ENCODE measurements at regions not wholly inside any gene's neighbourhood (a gene's known extent, or its start where the extent isn't known, plus 50 kb on each side); places are given as distances from the start of the nearest gene placed in this dataset.

DNA sequence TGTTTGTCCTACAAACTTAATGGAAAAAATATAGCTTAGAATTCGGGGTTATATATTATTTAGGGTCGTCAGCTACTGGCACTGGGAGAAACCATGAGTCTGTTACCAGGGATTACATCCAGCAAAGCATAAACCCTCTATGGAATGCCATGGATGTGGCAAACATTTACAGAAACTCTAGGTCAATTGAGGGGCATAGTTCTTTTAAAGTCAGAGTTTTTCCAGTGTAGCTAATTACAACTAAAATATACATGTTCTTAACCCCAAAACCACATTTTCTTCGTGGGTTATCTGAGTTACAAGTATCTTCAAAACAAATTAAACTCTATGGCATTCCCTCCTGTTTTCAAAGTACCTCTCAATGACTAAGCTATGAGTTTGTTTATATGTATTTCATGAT lies 99.3 kb upstream of the THSD7A start:
- FAIRE-seq: no peak
- DNase-seq (ENCODE audit: insufficient read length, low spot score): no peak
- no peak for TF ChIP-seq CTCF (IDR thresholded peaks at IDR 0.05; ENCODE audit: insufficient read depth, missing control alignments)

DNA sequence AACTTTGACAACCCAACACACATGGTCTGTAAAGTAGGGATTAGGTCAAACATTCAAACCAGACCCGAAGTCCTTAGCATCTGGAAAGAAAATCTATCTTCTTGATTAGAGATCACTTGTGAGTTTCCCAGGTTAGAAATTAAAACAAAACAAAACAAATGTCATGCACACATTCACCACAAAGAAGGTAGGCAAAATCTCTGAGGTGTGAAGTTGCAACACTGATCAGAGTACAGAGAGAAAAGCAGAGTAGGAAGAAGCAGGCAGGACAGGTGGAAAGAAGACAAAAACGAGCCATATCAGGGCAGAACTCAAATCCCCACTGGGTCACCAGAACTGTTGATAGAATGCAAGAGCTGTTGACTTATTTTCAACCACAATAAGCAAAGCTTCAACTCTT lies 102.8 kb upstream of the THSD7A start:
- DNase-seq (ENCODE audit: insufficient read length, low spot score) (no peak), FAIRE-seq (no peak)
- TF ChIP-seq CTCF (IDR thresholded peaks at IDR 0.05; ENCODE audit: insufficient read depth, missing control alignments): no peak

GRCh38 chr7:11935905-11936304 lies 103.9 kb upstream of the THSD7A start:
- DNase-seq (ENCODE audit: insufficient read length, low spot score) (no peak), FAIRE-seq (no peak)
- TF ChIP-seq CTCF (IDR thresholded peaks at IDR 0.05; ENCODE audit: insufficient read depth, missing control alignments): no peak

DNA sequence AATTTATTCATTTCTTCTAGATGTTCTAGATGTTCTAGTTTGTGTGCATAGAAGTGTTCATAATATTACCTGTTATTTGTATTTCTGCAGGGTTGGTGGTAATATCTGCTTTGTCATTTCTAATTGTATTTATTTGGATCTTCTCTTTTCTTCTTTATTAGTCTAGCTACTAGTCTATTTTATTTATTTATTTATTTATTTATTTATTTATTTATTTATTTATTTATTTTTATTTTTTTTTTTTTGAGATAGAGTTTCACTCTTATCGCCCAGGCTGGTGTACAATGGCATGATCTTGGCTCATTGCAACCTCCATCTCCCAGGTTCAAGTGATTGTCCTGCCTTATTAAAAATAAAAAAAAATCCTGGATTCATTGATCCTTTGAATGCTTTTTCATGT lies 114.8 kb upstream of the THSD7A start:
- no peak for DNase-seq (ENCODE audit: insufficient read length, low spot score)
- no peak for FAIRE-seq
- TF ChIP-seq CTCF (IDR thresholded peaks at IDR 0.05; ENCODE audit: insufficient read depth, missing control alignments): no peak

DNA sequence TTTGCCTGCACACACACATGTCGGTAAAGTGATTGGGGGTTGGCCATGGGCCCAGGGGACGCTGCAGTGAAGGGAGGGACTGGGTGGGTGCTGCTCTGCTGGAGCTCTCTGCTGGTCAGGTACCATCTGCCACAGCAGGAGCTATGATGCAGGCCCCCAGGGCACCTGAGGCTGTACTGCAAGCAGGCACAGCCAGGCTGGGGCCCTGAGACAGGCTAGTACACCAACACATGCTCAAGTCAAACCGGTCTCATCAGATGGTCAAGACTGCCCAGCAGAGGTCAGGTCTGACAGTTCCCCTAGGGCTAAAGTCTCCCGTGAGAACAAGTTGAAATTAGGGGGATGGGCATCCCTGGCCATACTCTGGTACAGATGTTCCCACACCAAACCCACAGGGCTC lies 118.3 kb upstream of the THSD7A start:
- FAIRE-seq: no peak
- DNase-seq (ENCODE audit: insufficient read length, low spot score): no peak
- TF ChIP-seq CTCF (IDR thresholded peaks at IDR 0.05; ENCODE audit: insufficient read depth, missing control alignments): no peak

DNA sequence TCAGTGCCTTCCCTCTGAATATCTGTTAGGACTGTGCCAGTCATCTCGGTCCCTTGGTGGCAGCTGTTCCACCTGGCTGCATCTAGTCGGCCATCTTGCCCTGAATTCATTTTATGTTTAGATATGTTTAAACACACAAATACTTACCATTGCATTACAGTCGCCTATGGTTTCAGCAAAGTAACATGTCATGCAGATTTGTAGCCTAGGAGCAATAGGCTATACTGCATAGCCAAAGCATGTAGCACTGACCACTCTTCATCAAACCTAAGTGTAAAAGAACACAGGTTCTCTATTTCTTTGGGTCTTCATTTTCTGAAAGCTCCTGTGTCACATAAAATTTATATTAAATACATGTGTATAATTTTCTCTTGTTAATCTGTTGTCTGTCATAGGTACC lies 118.9 kb upstream of the THSD7A start:
- no peak for TF ChIP-seq CTCF (IDR thresholded peaks at IDR 0.05; ENCODE audit: insufficient read depth, missing control alignments)
- no peak for DNase-seq (ENCODE audit: insufficient read length, low spot score)
- no peak for FAIRE-seq

DNA sequence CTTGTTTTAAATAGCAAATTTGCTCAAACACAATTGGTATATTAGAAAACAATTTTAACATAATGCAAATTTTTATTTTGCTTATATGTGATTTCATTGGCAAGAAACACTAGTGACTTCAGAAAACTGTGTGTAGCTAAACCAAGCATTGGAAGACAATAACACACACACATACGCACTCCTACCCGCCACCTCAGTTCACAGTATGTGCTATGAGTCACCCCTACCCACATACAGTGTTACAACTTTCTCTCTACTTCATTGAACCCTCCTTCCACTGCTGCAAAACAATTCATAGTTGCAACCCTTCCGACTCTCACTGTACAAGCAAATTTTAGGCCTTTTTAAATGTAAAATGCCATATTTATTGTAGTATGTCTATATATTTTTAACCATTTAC lies 119.9 kb upstream of the THSD7A start:
- no peak for TF ChIP-seq CTCF (IDR thresholded peaks at IDR 0.05; ENCODE audit: insufficient read depth, missing control alignments)
- FAIRE-seq (no peak), DNase-seq (ENCODE audit: insufficient read length, low spot score) (no peak)
